Left forelimb (tissue), 1 donor: ENCODE measurements at regions not wholly inside any gene's neighbourhood (a gene's known extent, or its start where the extent isn't known, plus 50 kb on each side); places are given as distances from the start of the nearest gene placed in this dataset.

Experiments used
- DNase-seq: peaks from one replicate; pipeline ENCODE4 v3.0.0-alpha.2; 2018; ENCODE audit warnings: low spot score

DNA sequence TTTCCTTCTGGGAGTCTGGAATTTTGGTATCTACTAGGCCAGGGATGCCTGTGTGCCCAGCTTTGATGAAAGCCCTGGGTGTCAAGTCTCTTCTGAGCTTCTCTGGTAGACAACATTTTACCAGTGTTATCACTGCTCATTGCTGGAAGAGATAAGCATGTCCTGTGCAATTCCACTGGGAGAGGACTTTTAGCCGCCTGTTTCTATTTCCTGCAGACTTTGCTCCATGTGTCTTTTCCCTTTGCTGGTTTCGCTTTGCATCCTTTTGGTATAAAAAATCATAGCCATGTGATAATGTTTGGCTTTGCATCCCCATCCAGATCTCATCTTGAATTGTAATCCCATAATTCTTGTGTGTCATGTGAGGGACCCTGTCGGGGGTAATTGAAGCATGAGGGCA is 163.2 kb downstream of the SLC28A3 start:
- no peak for DNase-seq

DNA sequence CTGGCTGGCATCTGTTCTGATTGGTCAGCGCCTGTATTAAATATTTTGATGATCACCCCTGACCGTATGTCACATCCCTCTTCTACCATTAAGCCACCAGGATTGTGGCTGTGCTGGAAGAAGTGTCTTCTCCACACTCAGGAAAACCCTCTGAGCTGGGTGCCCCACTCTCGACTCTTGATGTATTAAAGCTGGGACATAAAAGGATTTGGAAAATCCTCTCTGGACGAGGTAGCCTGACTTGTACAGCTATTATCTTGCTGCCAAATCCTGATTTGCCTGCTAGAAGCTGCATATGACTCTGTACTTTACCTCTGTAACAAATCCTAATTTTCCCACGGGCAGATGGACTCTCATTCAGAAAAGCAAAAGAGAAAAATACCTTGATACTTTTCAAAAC is 161.0 kb downstream of the SLC28A3 start:
- DNase-seq, result no peak

GRCh38 chr9:84187090-84187489 is 153.5 kb downstream of the SLC28A3 start:
- DNase-seq, result no peak

DNA sequence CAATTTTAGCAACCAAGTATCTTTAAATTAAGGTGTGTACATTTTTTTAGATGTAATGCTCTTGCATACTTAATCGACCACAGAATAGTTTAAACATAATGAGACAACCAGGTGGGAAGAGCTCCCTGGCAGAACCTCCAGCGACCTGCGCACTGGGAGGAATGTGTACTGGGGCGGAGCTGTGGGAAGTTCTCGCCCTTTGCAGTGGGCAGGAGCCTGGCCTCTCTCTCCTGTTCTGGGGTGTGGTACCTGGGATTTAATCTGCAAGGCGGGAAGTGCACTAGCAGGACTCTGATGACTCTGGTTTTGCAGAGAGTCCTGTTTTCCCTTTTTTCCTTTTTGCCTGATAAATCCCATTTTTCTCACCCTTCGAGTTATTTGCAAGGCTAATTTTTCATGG is 150.7 kb downstream of the SLC28A3 start:
- DNase-seq, result no peak

DNA sequence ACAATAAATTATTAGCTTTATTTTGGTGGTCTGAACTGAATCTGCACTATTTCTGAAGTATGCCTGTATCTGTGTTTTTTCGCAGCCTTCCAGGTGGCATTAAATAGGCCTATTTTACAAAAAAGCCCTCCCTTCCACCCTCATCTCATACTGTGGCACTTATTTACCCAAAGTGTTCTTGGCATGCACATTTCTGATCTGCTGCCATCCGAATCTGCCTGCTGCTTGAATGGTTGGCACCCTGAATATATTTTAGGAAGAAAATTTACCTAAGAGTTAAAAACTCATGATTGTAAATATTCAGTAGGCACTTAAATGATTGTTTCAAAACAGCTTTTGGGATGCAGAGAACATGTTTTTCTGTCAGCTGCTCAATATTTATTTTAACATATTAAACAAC is 150.1 kb downstream of the SLC28A3 start:
- no peak for DNase-seq

- no peak for DNase-seq
Measured at GRCh38 chr9:84206801-84207370, 133.7 kb downstream of the SLC28A3 start.

- DNase-seq, result no peak
Measured at GRCh38 chr9:84207491-84207951, 133.0 kb downstream of the SLC28A3 start.

GRCh38 chr9:84212246-84212645 is 128.3 kb downstream of the SLC28A3 start:
- no peak for DNase-seq

DNA sequence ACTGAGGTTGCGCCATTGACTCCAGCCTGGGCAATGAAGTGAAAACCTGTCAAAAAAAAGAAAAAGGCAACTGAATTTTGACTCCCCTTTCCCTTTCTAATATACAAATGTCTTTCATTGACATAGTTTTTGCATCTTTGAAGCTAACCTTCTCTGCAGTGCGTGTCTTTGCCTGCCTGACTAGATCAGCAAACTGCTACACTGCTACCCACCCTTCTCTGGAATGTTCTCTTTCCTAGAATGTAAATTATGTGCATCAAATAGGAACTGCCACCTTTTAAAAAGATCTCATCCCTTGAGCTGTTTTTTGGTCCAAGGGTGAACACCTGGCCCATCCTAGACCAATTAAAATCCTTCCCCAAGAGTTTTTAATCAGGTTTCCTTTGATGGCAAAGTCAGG is 127.6 kb downstream of the SLC28A3 start:
- no peak for DNase-seq

DNA sequence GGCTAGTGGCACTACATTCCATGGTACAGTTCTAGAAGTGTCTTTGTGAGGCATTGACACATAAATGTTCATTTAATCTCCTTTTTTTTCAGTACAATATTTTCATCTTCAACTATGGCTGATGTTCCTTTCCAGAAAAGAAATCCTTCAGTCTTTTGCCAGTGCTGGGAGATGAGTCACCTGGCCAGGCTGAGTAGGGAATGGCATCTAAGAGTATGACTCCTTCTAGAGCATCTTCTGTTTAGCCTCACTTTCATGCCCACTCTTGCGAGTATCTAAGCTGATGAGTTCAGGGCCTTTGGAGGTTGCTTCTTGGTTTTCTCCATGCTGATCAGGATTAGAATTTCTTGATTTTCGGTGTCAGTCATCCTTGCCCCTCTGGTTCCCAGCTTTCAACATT is 124.4 kb downstream of the SLC28A3 start:
- DNase-seq, result no peak

- DNase-seq, result no peak
Measured at GRCh38 chr9:84218322-84218721, 122.2 kb downstream of the SLC28A3 start.

DNA sequence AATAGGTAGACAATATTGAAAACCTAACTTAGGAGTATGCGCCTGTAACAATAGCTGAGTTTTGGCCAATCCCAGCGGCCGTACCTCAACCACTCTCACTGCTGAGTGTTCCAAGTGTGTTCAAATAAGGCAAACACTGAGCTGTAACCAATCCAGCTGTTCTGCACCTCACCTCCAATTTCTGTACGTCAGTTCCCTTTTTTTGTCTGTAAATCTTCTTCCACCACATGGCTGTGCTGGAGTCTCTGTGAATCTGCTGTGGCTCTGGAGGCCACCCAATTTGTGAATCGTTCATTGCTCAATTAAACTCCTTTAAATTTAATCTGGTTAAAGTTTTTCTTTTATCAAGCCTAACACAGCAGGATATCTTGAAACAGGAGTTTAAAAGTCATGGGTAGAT is 116.3 kb downstream of the SLC28A3 start:
- DNase-seq, result no peak
